WTC11 (cell line): ENCODE measurements at regions not wholly inside any gene's neighbourhood (a gene's known extent, or its start where the extent isn't known, plus 50 kb on each side); places are given as distances from the start of the nearest gene placed in this dataset.

Experiments used
- CBFB ChIP-seq: sonication (generic); formaldehyde crosslinking; IDR thresholded peaks from 2 replicates; pipeline ENCODE4 v1.8.1; 2022; ENCODE audit warnings: mild to moderate bottlenecking, low read depth, missing genetic modification reagents
- CTCF ChIP-seq: fragments of 200-600 bp; IDR thresholded peaks from 2 replicates; pipeline ENCODE4 v1.8.0; 2022; ENCODE audit warnings: antibody characterized with exemption
- NFE2L1 ChIP-seq: sonication (generic); formaldehyde crosslinking; IDR thresholded peaks from 2 replicates; pipeline ENCODE4 v1.8.1; 2023; ENCODE audit warnings: missing genetic modification reagents

GRCh38 chr7:109549471-109550193, 980.0 kb downstream of the DNAJB9 start:
- TF ChIP-seq CBFB (CRISPR knock-in tag) (no peak), NFE2L1 (CRISPR knock-in tag) (no peak), CTCF (no peak)
